MM.1S (cell line): ENCODE measurements at regions not wholly inside any gene's neighbourhood (a gene's known extent, or its start where the extent isn't known, plus 50 kb on each side); places are given as distances from the start of the nearest gene placed in this dataset.

Experiments
- CTCF ChIP-seq: fragments of 300-600 bp; sonication (generic); IDR thresholded peaks from 2 replicates; pipeline ENCODE4 v1.5.1; 2016; ENCODE audit warnings: antibody characterized with exemption, low read length, mixed read lengths
- EZH2 ChIP-seq: fragments of 300-600 bp; sonication (generic); optimal IDR thresholded peaks from 2 replicates; pipeline ENCODE3; 2017; ENCODE audit warnings: low read depth, mild to moderate bottlenecking, antibody characterized with exemption, low read length, mixed read lengths
- EZH2phosphoT487 ChIP-seq: fragments of 300-600 bp; sonication (generic); IDR thresholded peaks from 2 replicates; pipeline ENCODE4 v1.6.1; 2018; ENCODE audit warnings: antibody characterized with exemption, low read length

GRCh38 chr5:133797167-133797566 lies 171.3 kb downstream of the C5orf15 start:
- TF ChIP-seq CTCF (no peak), EZH2 (no peak), EZH2phosphoT487 (no peak)
